Colonic mucosa (tissue), 4 donors: ENCODE measurements at regions not wholly inside any gene's neighbourhood (a gene's known extent, or its start where the extent isn't known, plus 50 kb on each side); places are given as distances from the start of the nearest gene placed in this dataset.

Experiments
- DNase-seq: peaks from one replicate; pipeline ENCODE4 v3.0.0-alpha.2; 2020
- H3K27ac ChIP-seq: fragments of 200-600 bp; one replicate; pipeline ENCODE4 v1.8.0; 2021
- H3K27me3 ChIP-seq: fragments of 200-600 bp; one replicate; pipeline ENCODE4 v1.8.0; 2021
- H3K36me3 ChIP-seq: fragments of 200-600 bp; one replicate; pipeline ENCODE4 v1.8.0; 2021
- H3K4me1 ChIP-seq: fragments of 200-600 bp; one replicate; pipeline ENCODE4 v1.8.0; 2021; ENCODE audit warnings: mild to moderate bottlenecking
- H3K4me3 ChIP-seq: fragments of 200-600 bp; one replicate; pipeline ENCODE4 v1.8.0; 2021
- H3K9ac ChIP-seq, 2 donors: one replicate each; pipeline ENCODE4 v1.7.0; 2013; ENCODE audit warnings: control low read depth in 2 of 2, low read depth in 2 of 2, low read length in 2 of 2
- H3K9me3 ChIP-seq: fragments of 200-600 bp; one replicate; pipeline ENCODE4 v1.8.0; 2021
- intact Hi-C: fragments of 100-400 bp; cut with DNase I; formaldehyde crosslinking; loops from one replicate; pipeline ENCODE4 v1.14.1; 2022
- TF ChIP-seq, protein P1 (sequence below): fragments of 200-600 bp; IDR thresholded peaks from one replicate; pipeline ENCODE4 v1.8.0; 2022; ENCODE audit warnings: antibody characterized with exemption, mild to moderate bottlenecking
- donor health status: healthy.
- donor health status: DM: no; HTN: no; CAD: no.
- donor health status: DM: no; HTN: no; CAD: no.

DNA sequence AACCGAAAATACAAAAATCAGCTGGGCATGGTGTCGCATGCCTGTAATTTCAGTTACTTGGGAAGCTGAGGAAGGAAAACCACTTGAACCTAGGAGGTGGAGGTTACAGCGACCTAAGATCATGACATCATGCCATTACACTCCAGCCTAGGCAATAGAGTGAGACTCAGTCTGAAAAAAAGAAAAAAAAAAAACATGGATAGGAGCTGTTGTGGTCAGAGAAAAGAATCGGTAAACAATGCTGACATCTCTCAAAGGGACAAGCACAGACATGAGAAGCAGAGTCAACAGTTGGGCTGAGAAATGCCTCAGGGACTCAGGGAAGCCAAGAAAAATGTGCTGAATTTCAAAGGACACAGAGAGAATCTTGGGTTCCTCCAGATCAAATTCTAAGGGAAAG, 236.9 kb upstream of the USP9Y start:
- TF ChIP-seq, protein P1, sequence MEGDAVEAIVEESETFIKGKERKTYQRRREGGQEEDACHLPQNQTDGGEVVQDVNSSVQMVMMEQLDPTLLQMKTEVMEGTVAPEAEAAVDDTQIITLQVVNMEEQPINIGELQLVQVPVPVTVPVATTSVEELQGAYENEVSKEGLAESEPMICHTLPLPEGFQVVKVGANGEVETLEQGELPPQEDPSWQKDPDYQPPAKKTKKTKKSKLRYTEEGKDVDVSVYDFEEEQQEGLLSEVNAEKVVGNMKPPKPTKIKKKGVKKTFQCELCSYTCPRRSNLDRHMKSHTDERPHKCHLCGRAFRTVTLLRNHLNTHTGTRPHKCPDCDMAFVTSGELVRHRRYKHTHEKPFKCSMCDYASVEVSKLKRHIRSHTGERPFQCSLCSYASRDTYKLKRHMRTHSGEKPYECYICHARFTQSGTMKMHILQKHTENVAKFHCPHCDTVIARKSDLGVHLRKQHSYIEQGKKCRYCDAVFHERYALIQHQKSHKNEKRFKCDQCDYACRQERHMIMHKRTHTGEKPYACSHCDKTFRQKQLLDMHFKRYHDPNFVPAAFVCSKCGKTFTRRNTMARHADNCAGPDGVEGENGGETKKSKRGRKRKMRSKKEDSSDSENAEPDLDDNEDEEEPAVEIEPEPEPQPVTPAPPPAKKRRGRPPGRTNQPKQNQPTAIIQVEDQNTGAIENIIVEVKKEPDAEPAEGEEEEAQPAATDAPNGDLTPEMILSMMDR, result no peak
- intact Hi-C loops, result no loop called here
- no peak for DNase-seq
- Histone ChIP-seq H3K9me3 (no peaks in the 10 kb centered on the region), H3K4me1 (no peaks in the 10 kb centered on the region), H3K27ac (no peak overlapping the region), H3K36me3 (no peaks in the 10 kb centered on the region), H3K9ac (no peak overlapping the region), H3K4me3 (no peak overlapping the region), H3K27me3 (no peaks in the 10 kb centered on the region)

DNA sequence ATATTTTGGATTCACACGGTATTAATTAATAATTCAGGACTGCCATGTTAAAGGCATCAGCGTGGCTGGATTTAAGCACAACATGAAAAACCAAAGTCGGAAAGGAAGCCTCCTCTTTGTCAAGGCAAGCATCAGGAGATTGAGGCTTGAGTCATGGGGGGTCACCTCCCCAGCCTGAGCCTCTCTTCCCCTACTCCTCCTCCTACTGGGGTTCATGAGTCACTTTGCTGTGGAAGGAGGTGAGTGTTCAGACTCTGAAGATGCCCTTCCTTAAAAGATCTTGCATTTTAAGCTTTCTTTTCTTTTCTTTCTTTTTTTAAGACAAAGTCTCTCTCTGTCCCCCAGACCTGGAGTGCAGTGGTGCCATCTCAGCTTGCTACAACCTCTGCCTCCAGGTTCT, 235.3 kb upstream of the USP9Y start:
- TF ChIP-seq, protein P1, result no peak

DNA sequence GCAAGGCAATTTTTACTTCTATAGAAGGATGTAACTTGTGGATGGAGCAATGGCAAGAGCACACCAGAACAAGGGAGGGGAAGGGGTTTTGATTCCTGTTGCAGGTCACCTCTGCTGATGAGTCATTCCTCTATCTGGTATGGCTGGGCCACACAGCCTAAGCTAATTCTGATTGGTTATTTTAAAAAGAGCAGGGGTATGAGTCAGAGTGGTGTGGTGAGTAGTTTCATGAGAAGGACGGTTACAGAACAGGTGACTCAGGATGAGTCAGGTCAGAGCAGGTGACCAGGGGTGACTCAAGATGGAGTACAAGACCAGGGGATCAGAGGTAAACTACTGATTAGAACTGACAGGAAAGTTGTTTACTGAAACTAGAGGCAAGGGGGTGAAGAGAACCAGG, 231.9 kb upstream of the USP9Y start:
- intact Hi-C loops, result no loop called here
- DNase-seq, result no peak
- H3K9ac ChIP-seq, result no peak overlapping the region
- H3K36me3 ChIP-seq, result no peaks in the 10 kb centered on the region
- no peaks in the 10 kb centered on the region for H3K4me1 ChIP-seq
- H3K9me3 ChIP-seq, result no peaks in the 10 kb centered on the region
- no peak overlapping the region for H3K27ac ChIP-seq
- H3K4me3 ChIP-seq, result no peak overlapping the region
- no peaks in the 10 kb centered on the region for H3K27me3 ChIP-seq
- TF ChIP-seq, protein P1, result no peak

More for the DNA sequence above, 235.3 kb upstream of the USP9Y start:
- intact Hi-C loops, result no loop called here
- Histone ChIP-seq H3K27me3 (no peaks in the 10 kb centered on the region), H3K9me3 (no peaks in the 10 kb centered on the region), H3K36me3 (no peaks in the 10 kb centered on the region), H3K4me1 (no peaks in the 10 kb centered on the region), H3K4me3 (no peak overlapping the region), H3K9ac (no peak overlapping the region), H3K27ac (no peak overlapping the region)
- DNase-seq, result no peak

DNA sequence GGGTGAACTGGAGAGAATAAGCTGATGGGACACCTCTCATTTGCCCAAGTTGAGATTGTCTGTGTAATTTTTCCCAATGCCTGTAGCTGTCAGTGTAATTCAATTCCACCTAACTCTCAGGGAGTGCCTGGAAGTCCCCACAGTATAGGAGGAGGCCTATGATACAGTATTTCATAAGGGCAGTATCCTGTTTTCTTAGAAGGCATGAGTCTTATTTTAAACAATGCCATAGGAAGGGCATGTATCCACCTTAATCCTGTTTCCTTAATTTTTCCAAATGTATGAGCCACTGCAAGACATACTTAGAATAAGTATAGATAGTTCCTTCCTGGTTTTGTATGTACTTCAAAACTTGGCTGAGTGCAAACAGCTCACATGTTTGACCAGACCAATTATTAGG, 226.6 kb upstream of the USP9Y start:
- TF ChIP-seq, protein P1, result no peak
- Histone ChIP-seq H3K4me1 (no peaks in the 10 kb centered on the region), H3K9me3 (no peaks in the 10 kb centered on the region), H3K27me3 (no peaks in the 10 kb centered on the region), H3K9ac (no peak overlapping the region), H3K27ac (no peak overlapping the region), H3K4me3 (no peak overlapping the region), H3K36me3 (no peaks in the 10 kb centered on the region)
- no peak for DNase-seq
- intact Hi-C loops, result no loop called here

DNA sequence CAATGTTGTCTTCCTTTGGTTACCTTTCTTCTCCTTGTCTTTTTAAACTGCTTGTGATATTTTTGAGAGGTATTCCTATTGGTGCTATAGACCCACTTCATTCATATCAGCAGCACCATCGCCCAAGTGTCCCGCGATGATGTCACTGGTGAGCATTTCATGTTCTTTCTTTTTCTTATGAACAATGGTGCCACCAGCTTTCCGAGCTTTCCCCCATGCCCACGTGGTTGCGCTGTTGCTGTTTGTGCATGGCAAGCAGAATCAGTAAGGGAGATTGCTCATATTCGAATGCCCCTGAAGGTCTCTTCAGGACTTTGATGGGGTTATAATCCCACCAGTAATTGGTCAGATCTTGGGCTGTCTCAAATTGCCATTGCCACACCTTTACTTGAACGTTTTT, 221.6 kb upstream of the USP9Y start:
- intact Hi-C loops, result no loop called here
- Histone ChIP-seq H3K27me3 (no peaks in the 10 kb centered on the region), H3K4me1 (no peaks in the 10 kb centered on the region), H3K36me3 (no peaks in the 10 kb centered on the region), H3K9ac (no peak overlapping the region), H3K27ac (no peak overlapping the region), H3K4me3 (no peak overlapping the region), H3K9me3 (no peaks in the 10 kb centered on the region)
- TF ChIP-seq, protein P1, result no peak
- no peak for DNase-seq

DNA sequence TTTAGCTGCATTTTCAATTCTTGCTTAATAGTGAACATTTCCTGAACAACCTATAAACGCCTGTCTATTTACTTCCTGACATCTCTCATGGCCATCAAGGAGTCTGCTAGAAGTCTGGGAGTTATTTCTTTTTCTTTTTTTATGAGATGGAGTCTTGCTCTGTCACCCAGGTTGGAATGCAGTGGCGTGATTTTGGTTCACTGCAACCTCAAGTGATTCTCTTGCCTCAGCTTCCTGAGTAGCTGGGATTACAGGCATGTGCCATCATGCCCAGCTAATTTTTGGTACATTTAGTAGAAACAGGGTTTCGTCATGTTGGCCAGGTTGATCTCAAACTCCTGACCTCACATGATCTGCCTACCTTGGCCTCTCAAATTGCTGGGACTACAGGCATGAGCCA, 217.6 kb upstream of the USP9Y start:
- TF ChIP-seq, protein P1, result no peak
- Histone ChIP-seq H3K9me3 (no peaks in the 10 kb centered on the region), H3K4me1 (no peaks in the 10 kb centered on the region), H3K4me3 (no peak overlapping the region), H3K27ac (no peak overlapping the region), H3K9ac (no peak overlapping the region), H3K36me3 (no peaks in the 10 kb centered on the region), H3K27me3 (no peaks in the 10 kb centered on the region)
- no peak for DNase-seq
- intact Hi-C loops, result no loop called here
